NCI-H82 (cell line): ENCODE measurements at regions not wholly inside any gene's neighbourhood (a gene's known extent, or its start where the extent isn't known, plus 50 kb on each side); places are given as distances from the start of the nearest gene placed in this dataset.
"Not testable (repeated sequence)": the region's sequence is repeated elsewhere in the genome, so short reads cannot be mapped to it uniquely, and the experiment has no call there.

Experiments used
- DNase-seq: peaks from one replicate; lab custom pipeline; 2025; lab: John Stamatoyannopoulos, UW

DNA sequence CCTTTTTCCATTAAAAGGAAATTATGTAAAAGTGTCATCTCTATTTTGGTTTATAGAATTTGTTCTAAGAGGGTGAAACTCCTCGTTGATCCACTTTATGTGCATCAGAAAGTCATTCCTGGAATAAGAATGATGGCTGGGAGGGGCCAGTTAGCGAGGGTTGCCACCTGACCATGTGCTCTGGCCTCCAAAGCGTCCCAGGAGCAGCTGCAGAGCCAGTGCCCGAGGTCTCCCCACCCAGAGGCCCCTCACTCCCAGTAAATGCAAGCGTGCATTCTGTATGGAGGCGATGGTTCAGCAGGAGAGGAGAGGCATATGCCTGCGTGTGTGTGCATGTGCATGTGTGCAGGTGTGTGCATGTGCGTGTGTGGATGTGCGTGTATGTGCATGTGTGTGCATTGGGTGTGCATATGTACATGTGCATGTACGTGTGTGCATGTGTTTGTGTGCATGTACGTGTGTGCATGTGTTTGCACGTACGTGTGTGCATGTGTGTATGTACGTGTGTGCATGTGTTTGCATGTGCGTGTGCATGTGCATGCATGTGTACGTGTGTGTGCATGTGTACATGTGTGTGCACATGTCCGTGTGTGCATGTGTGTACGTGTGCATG, 345.8 kb downstream of the TEX29 start:
- DNase-seq: no peak

DNA sequence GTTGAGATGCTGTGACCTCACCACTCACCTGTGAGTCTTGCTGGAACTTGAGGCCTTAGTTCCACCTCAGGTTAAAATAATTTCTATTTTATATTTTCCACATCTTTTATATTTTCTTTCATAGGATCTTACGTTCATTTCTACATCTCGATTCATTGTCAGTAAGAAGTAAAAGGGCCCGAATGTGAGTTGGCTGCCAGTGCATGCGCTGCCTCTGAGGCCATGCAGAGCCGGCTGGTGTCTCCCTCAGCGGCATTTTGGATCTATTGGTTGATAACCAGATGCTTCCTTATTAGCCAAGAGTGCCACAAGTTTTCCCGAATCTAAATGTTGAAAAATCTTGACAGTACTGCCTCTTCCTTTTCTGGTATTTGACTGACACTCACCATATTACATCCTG, 347.3 kb downstream of the TEX29 start:
- DNase-seq: no peak

GRCh38 chr13:111668451-111668850, 348.0 kb downstream of the TEX29 start:
- DNase-seq: no peak

- not testable (repeated sequence) for DNase-seq
These were observed 351.8 kb downstream of the TEX29 start for GRCh38 chr13:111672198-111672597.

DNA sequence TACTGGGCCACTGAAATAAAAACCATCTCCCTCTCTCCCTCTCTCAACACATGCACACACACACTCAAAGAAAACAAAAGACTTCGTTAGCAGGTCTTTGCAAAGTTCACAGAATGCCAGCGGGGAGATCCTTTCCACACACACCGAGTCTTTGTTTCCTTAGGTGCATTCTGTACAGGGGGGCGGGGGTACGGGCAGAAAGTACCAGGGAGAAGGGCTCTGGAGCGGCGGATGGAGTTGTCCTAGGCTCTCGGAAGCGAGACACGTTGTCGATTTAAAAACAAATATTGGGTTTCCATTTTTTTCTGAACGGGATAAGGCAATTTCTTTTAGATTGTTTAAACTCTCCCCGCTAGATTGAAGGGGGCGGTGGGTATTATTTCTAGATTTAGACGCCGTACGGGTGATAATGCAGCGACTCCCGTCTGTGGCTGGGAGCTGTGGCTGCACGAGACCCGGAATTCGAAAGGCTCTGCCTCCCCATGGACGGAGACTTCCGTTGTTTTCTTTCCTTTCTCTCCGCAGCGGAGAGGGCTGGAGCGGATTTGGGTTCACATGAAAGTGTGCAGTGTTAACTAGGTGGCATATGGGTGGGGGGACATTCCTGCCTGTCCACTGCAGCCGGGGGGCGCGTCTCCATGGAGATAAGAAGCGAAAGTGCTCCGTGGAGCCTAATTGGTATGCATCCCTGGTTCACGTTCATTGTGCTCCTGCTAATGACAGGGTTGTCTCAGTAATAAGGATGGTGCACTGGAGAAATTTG, 357.9 kb downstream of the TEX29 start:
- not testable (repeated sequence) for DNase-seq

DNA sequence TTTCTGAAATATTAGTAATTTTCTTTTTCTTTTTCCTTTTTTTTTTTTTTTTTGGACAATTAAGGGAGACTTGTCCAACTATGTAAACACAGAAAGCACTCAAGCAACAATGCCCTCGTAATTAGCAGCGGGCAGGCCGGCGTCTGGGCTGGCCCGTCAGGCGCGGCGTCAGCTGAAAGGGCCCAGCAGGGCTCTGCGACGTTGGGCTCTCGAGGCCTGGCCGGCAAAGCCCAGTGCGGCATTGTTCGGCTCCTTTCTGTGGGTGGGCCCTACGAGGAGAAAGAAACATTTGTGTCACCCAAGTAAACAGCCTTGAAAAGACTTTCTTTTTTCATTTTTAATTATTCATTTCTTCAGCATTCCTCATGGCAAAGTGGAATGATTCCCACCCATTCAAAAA, 359.2 kb downstream of the TEX29 start:
- DNase-seq: not testable (repeated sequence)

DNA sequence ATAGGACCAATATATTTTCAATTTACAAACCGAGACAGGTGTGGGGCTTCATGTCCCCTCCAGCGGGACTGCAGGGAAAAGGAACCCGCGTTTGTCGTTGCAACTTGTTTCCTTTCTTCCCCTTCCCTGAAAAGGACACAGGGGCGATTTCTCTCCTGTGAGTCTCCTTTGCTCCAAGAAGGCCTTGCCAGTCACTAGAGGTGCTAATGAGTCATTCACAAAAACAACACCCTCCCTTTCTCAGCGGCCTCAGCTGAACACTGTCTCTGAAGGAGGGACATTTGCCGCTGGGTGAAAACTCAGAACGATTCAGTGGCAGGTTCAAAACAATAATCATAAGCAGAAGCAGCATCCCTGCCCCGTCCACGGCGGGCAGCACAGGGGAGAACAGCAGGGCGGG, 359.7 kb downstream of the TEX29 start:
- not testable (repeated sequence) for DNase-seq

GRCh38 chr13:111692028-111692427, 371.6 kb downstream of the TEX29 start:
- DNase-seq: not testable (repeated sequence)

- DNase-seq: not testable (repeated sequence)
These were observed 370.8 kb upstream of the SOX1 start for GRCh38 chr13:111696121-111696520.

GRCh38 chr13:111702059-111702458, 364.9 kb upstream of the SOX1 start:
- DNase-seq: not testable (repeated sequence)
